ENCODE measurements at regions not wholly inside any gene's neighbourhood (a gene's known extent, or its start where the extent isn't known, plus 50 kb on each side); places are given as distances from the start of the nearest gene placed in this dataset.
"Not testable (repeated sequence)": the region's sequence is repeated elsewhere in the genome, so short reads cannot be mapped to it uniquely, and the experiment has no call there.

- H3K4me3 ChIP-seq (ENCODE audit: low read length) = no peak overlapping the region
- no peaks in the 10 kb centered on the region for H3K27me3 ChIP-seq (ENCODE audit: control insufficient read depth, insufficient read depth, low read length)
- no peaks in the 10 kb centered on the region for H3K9me3 ChIP-seq (ENCODE audit: control insufficient read depth, low read depth, low read length)
- H3K27ac ChIP-seq (ENCODE audit: low read length) = no peak overlapping the region
- H3K9ac ChIP-seq (ENCODE audit: low read length) = no peak overlapping the region
- peaks cover 9% of the 10 kb centered on the region for H3K4me1 ChIP-seq (ENCODE audit: control insufficient read depth, low read depth, low read length)
- H3K36me3 ChIP-seq (ENCODE audit: control insufficient read depth, low read depth, low read length) = no peaks in the 10 kb centered on the region
Observed at GRCh38 chr10:62964026-62964425, 147.9 kb upstream of the EGR2 start.

- Histone ChIP-seq H3K4me3 (ENCODE audit: low read length) (no peak overlapping the region), H3K4me1 (ENCODE audit: control insufficient read depth, low read depth, low read length) (peaks cover 9% of the 10 kb centered on the region), H3K9me3 (ENCODE audit: control insufficient read depth, low read depth, low read length) (no peaks in the 10 kb centered on the region), H3K27me3 (ENCODE audit: control insufficient read depth, insufficient read depth, low read length) (no peaks in the 10 kb centered on the region), H3K27ac (ENCODE audit: low read length) (no peak overlapping the region), H3K36me3 (ENCODE audit: control insufficient read depth, low read depth, low read length) (no peaks in the 10 kb centered on the region), H3K9ac (ENCODE audit: low read length) (no peak overlapping the region)
Observed at GRCh38 chr10:62961951-62962523, 145.9 kb upstream of the EGR2 start.

GRCh38 chr10:62960416-62960815, 144.2 kb upstream of the EGR2 start:
- Histone ChIP-seq H3K9me3 (ENCODE audit: control insufficient read depth, low read depth, low read length) (no peaks in the 10 kb centered on the region), H3K4me3 (ENCODE audit: low read length) (no peak overlapping the region), H3K27ac (ENCODE audit: low read length) (no peak overlapping the region), H3K4me1 (ENCODE audit: control insufficient read depth, low read depth, low read length) (peaks cover 9% of the 10 kb centered on the region), H3K9ac (ENCODE audit: low read length) (no peak overlapping the region), H3K27me3 (ENCODE audit: control insufficient read depth, insufficient read depth, low read length) (no peaks in the 10 kb centered on the region), H3K36me3 (ENCODE audit: control insufficient read depth, low read depth, low read length) (no peaks in the 10 kb centered on the region)

- Histone ChIP-seq H3K4me3 (ENCODE audit: low read length) (no peak overlapping the region), H3K9ac (ENCODE audit: low read length) (no peak overlapping the region), H3K36me3 (ENCODE audit: control insufficient read depth, low read depth, low read length) (no peaks in the 10 kb centered on the region), H3K4me1 (ENCODE audit: control insufficient read depth, low read depth, low read length) (peaks cover 8% of the 10 kb centered on the region), H3K9me3 (ENCODE audit: control insufficient read depth, low read depth, low read length) (no peaks in the 10 kb centered on the region), H3K27ac (ENCODE audit: low read length) (no peak overlapping the region), H3K27me3 (ENCODE audit: control insufficient read depth, insufficient read depth, low read length) (no peaks in the 10 kb centered on the region)
Observed at GRCh38 chr10:62959553-62959952, 143.4 kb upstream of the EGR2 start.

- Histone ChIP-seq H3K9me3 (ENCODE audit: control insufficient read depth, low read depth, low read length) (no peaks in the 10 kb centered on the region), H3K9ac (ENCODE audit: low read length) (no peak overlapping the region), H3K4me1 (ENCODE audit: control insufficient read depth, low read depth, low read length) (peaks cover 5% of the 10 kb centered on the region), H3K27ac (ENCODE audit: low read length) (no peak overlapping the region), H3K27me3 (ENCODE audit: control insufficient read depth, insufficient read depth, low read length) (no peaks in the 10 kb centered on the region), H3K4me3 (ENCODE audit: low read length) (no peak overlapping the region), H3K36me3 (ENCODE audit: control insufficient read depth, low read depth, low read length) (no peaks in the 10 kb centered on the region)
Observed at GRCh38 chr10:62958980-62959379, 142.8 kb upstream of the EGR2 start.

GRCh38 chr10:62946278-62946677, 130.1 kb upstream of the EGR2 start:
- no peaks in the 10 kb centered on the region for H3K27me3 ChIP-seq (ENCODE audit: control insufficient read depth, insufficient read depth, low read length)
- no peak overlapping the region for H3K4me3 ChIP-seq (ENCODE audit: low read length)
- no peak overlapping the region for H3K27ac ChIP-seq (ENCODE audit: low read length)
- H3K9me3 ChIP-seq (ENCODE audit: control insufficient read depth, low read depth, low read length) = no peaks in the 10 kb centered on the region
- H3K4me1 ChIP-seq (ENCODE audit: control insufficient read depth, low read depth, low read length) = no peaks in the 10 kb centered on the region
- H3K9ac ChIP-seq (ENCODE audit: low read length) = no peak overlapping the region
- H3K36me3 ChIP-seq (ENCODE audit: control insufficient read depth, low read depth, low read length) = no peaks in the 10 kb centered on the region

- no peak overlapping the region for H3K4me3 ChIP-seq (ENCODE audit: low read length)
- H3K4me1 ChIP-seq (ENCODE audit: control insufficient read depth, low read depth, low read length) = no peaks in the 10 kb centered on the region
- no peaks in the 10 kb centered on the region for H3K9me3 ChIP-seq (ENCODE audit: control insufficient read depth, low read depth, low read length)
- no peaks in the 10 kb centered on the region for H3K27me3 ChIP-seq (ENCODE audit: control insufficient read depth, insufficient read depth, low read length)
- H3K9ac ChIP-seq (ENCODE audit: low read length) = no peak overlapping the region
- no peak overlapping the region for H3K27ac ChIP-seq (ENCODE audit: low read length)
- H3K36me3 ChIP-seq (ENCODE audit: control insufficient read depth, low read depth, low read length) = no peaks in the 10 kb centered on the region
Observed at GRCh38 chr10:62939698-62940097, 123.5 kb upstream of the EGR2 start.

- Histone ChIP-seq H3K27ac (ENCODE audit: low read length) (no peak overlapping the region), H3K27me3 (ENCODE audit: control insufficient read depth, insufficient read depth, low read length) (no peaks in the 10 kb centered on the region), H3K9me3 (ENCODE audit: control insufficient read depth, low read depth, low read length) (no peaks in the 10 kb centered on the region), H3K4me3 (ENCODE audit: low read length) (no peak overlapping the region), H3K36me3 (ENCODE audit: control insufficient read depth, low read depth, low read length) (no peaks in the 10 kb centered on the region), H3K4me1 (ENCODE audit: control insufficient read depth, low read depth, low read length) (no peaks in the 10 kb centered on the region), H3K9ac (ENCODE audit: low read length) (no peak overlapping the region)
Observed at GRCh38 chr10:62938672-62939071, 122.5 kb upstream of the EGR2 start.

GRCh38 chr10:62937674-62938073, 121.5 kb upstream of the EGR2 start:
- H3K9ac ChIP-seq (ENCODE audit: low read length) = no peak overlapping the region
- H3K4me1 ChIP-seq (ENCODE audit: control insufficient read depth, low read depth, low read length) = no peaks in the 10 kb centered on the region
- no peaks in the 10 kb centered on the region for H3K27me3 ChIP-seq (ENCODE audit: control insufficient read depth, insufficient read depth, low read length)
- H3K9me3 ChIP-seq (ENCODE audit: control insufficient read depth, low read depth, low read length) = no peaks in the 10 kb centered on the region
- H3K4me3 ChIP-seq (ENCODE audit: low read length) = no peak overlapping the region
- H3K36me3 ChIP-seq (ENCODE audit: control insufficient read depth, low read depth, low read length) = no peaks in the 10 kb centered on the region
- no peak overlapping the region for H3K27ac ChIP-seq (ENCODE audit: low read length)

GRCh38 chr10:62935022-62935421, 118.9 kb upstream of the EGR2 start:
- H3K27ac ChIP-seq (ENCODE audit: low read length) = no peak overlapping the region
- no peaks in the 10 kb centered on the region for H3K4me1 ChIP-seq (ENCODE audit: control insufficient read depth, low read depth, low read length)
- H3K9me3 ChIP-seq (ENCODE audit: control insufficient read depth, low read depth, low read length) = no peaks in the 10 kb centered on the region
- H3K27me3 ChIP-seq (ENCODE audit: control insufficient read depth, insufficient read depth, low read length) = no peaks in the 10 kb centered on the region
- H3K36me3 ChIP-seq (ENCODE audit: control insufficient read depth, low read depth, low read length) = no peaks in the 10 kb centered on the region
- no peak overlapping the region for H3K9ac ChIP-seq (ENCODE audit: low read length)
- no peak overlapping the region for H3K4me3 ChIP-seq (ENCODE audit: low read length)

GRCh38 chr10:62934258-62934657, 118.1 kb upstream of the EGR2 start:
- Histone ChIP-seq H3K27ac (ENCODE audit: low read length) (no peak overlapping the region), H3K4me1 (ENCODE audit: control insufficient read depth, low read depth, low read length) (no peaks in the 10 kb centered on the region), H3K27me3 (ENCODE audit: control insufficient read depth, insufficient read depth, low read length) (no peaks in the 10 kb centered on the region), H3K9me3 (ENCODE audit: control insufficient read depth, low read depth, low read length) (no peaks in the 10 kb centered on the region), H3K9ac (ENCODE audit: low read length) (no peak overlapping the region), H3K36me3 (ENCODE audit: control insufficient read depth, low read depth, low read length) (no peaks in the 10 kb centered on the region), H3K4me3 (ENCODE audit: low read length) (no peak overlapping the region)

GRCh38 chr10:62928763-62929162, 112.6 kb upstream of the EGR2 start:
- H3K9ac ChIP-seq (ENCODE audit: low read length); H3K4me3 ChIP-seq (ENCODE audit: low read length); H3K4me1 ChIP-seq (ENCODE audit: control insufficient read depth, low read depth, low read length); H3K36me3 ChIP-seq (ENCODE audit: control insufficient read depth, low read depth, low read length); H3K27me3 ChIP-seq (ENCODE audit: control insufficient read depth, insufficient read depth, low read length); H3K9me3 ChIP-seq (ENCODE audit: control insufficient read depth, low read depth, low read length); H3K27ac ChIP-seq (ENCODE audit: low read length): not testable (repeated sequence)
